ENCODE measurements at regions not wholly inside any gene's neighbourhood (a gene's known extent, or its start where the extent isn't known, plus 50 kb on each side); places are given as distances from the start of the nearest gene placed in this dataset.

DNA sequence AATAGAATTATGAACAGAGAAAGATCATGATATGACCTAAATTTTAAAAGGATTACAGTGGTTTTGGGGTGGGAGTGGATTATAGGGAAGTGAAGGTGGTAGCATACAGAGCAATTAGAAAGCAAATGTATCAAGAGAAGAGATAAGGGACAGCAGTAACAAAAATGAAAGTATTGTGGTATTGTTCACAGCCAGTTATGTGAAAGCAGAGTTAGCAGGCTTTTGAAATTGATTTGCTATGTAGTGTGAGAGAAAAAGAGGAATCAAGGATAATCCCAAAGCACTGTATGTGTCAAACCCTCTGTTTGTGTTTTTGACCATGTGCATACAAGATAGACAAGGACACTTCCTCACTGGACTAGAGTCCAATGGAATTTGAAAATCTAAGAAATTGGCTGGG lies 1721.4 kb downstream of the PCDH9 start:
- no peak for ATAC-seq

GRCh38 chr13:65508338-65508737 lies 1721.8 kb downstream of the PCDH9 start:
- Histone ChIP-seq H3K4me1 (no peaks in the 10 kb centered on the region), H3K27ac (no peak overlapping the region), H3K27me3 (no peaks in the 10 kb centered on the region), H3K4me3 (no peak overlapping the region), H3K9me3 (no peaks in the 10 kb centered on the region), H3K36me3 (replicated peaks in 1 of 2; ENCODE audit: insufficient read depth in 1 of 2, low read depth in 2 of 2) (no peaks in the 10 kb centered on the region)
- DNase-seq (no peak), ATAC-seq (no peak)
- intact Hi-C loops (cut with DNase I) = no loop called here
- TF ChIP-seq POLR2A (IDR thresholded peaks at IDR 0.05) (no peak), CTCF (IDR thresholded peaks at IDR 0.05) (no peak)

More for the DNA sequence above, 1721.4 kb downstream of the PCDH9 start:
- Histone ChIP-seq H3K4me3 (no peak overlapping the region), H3K4me1 (no peaks in the 10 kb centered on the region), H3K27me3 (no peaks in the 10 kb centered on the region), H3K36me3 (replicated peaks in 1 of 2; ENCODE audit: insufficient read depth in 1 of 2, low read depth in 2 of 2) (no peaks in the 10 kb centered on the region), H3K9me3 (no peaks in the 10 kb centered on the region), H3K27ac (no peak overlapping the region)
- intact Hi-C loops (cut with DNase I) = no loop called here
- no peak for TF ChIP-seq CTCF (IDR thresholded peaks at IDR 0.05)
- no peak for TF ChIP-seq POLR2A (IDR thresholded peaks at IDR 0.05)
- no peak for DNase-seq

- TF ChIP-seq POLR2A (IDR thresholded peaks at IDR 0.05) = no peak
- TF ChIP-seq CTCF (IDR thresholded peaks at IDR 0.05) = no peak
- Histone ChIP-seq H3K36me3 (replicated peaks in 1 of 2; ENCODE audit: insufficient read depth in 1 of 2, low read depth in 2 of 2) (no peaks in the 10 kb centered on the region), H3K4me3 (no peak overlapping the region), H3K27ac (no peak overlapping the region), H3K9me3 (no peaks in the 10 kb centered on the region), H3K4me1 (no peaks in the 10 kb centered on the region), H3K27me3 (no peaks in the 10 kb centered on the region)
- WGBS, 2 donors = 22 to 52% methylated on average over 1 of the region's 1 CpG
- intact Hi-C loops (cut with DNase I) = no loop called here
- DNase-seq (no peak), ATAC-seq (no peak)
Observed at GRCh38 chr13:65505941-65506340, 1724.2 kb downstream of the PCDH9 start.

- Histone ChIP-seq H3K4me3 (no peak overlapping the region), H3K27me3 (no peaks in the 10 kb centered on the region), H3K27ac (no peak overlapping the region), H3K36me3 (replicated peaks in 1 of 2; ENCODE audit: insufficient read depth in 1 of 2, low read depth in 2 of 2) (no peaks in the 10 kb centered on the region), H3K4me1 (no peaks in the 10 kb centered on the region), H3K9me3 (no peaks in the 10 kb centered on the region)
- intact Hi-C loops (cut with DNase I) = no loop called here
- no peak for ATAC-seq
- DNase-seq = no peak
- WGBS, 2 donors = 35 to 48% methylated on average over 1 of the region's 1 CpG
- no peak for TF ChIP-seq POLR2A (IDR thresholded peaks at IDR 0.05)
- no peak for TF ChIP-seq CTCF (IDR thresholded peaks at IDR 0.05)
Observed at GRCh38 chr13:65504213-65504612, 1725.9 kb downstream of the PCDH9 start.

GRCh38 chr13:65500481-65500880 lies 1729.7 kb downstream of the PCDH9 start:
- intact Hi-C loops (cut with DNase I) = no loop called here
- DNase-seq = no peak
- H3K27ac ChIP-seq = no peak overlapping the region
- no peaks in the 10 kb centered on the region for H3K27me3 ChIP-seq
- H3K36me3 ChIP-seq (replicated peaks in 1 of 2; ENCODE audit: insufficient read depth in 1 of 2, low read depth in 2 of 2) = no peaks in the 10 kb centered on the region
- WGBS, 2 donors = 47 to 54% methylated on average over 3 of the region's 3 CpGs
- no peak for ATAC-seq
- H3K4me1 ChIP-seq = no peaks in the 10 kb centered on the region
- no peaks in the 10 kb centered on the region for H3K9me3 ChIP-seq
- no peak for TF ChIP-seq CTCF (IDR thresholded peaks at IDR 0.05)
- TF ChIP-seq POLR2A (IDR thresholded peaks at IDR 0.05) = no peak
- no peak overlapping the region for H3K4me3 ChIP-seq
